GM23338 (cell line): ENCODE measurements at regions not wholly inside any gene's neighbourhood (a gene's known extent, or its start where the extent isn't known, plus 50 kb on each side); places are given as distances from the start of the nearest gene placed in this dataset.

Experiments
- ATAC-seq: fragments of 200-7000 bp; cut with Tn5 transposase; 3 replicates; pipeline ENCODE4 v1.9.1; 2020
- DNase-seq: peaks from one replicate; pipeline ENCODE4 v3.0.0-alpha.2; 2015; ENCODE audit warnings: low spot score
- H2AFZ ChIP-seq: fragments of 200-600 bp; sonication (generic); 2 replicates; pipeline ENCODE4 v1.8.0; 2016; ENCODE audit warnings: antibody characterized with exemption, mild to moderate bottlenecking, moderate library complexity
- H3F3A ChIP-seq: fragments of 200-600 bp; sonication (generic); replicated peaks from 2 replicates; pipeline ENCODE4 v1.8.0; 2017; ENCODE audit warnings: antibody characterized with exemption, mixed run types, low read depth
- H3K27ac ChIP-seq: fragments of 200-600 bp; sonication (generic); 2 replicates; pipeline ENCODE4 v1.6.1; 2016; ENCODE audit warnings: low read depth
- H3K27me3 ChIP-seq: fragments of 200-600 bp; sonication (generic); 2 replicates; pipeline ENCODE4 v1.8.0; 2016; ENCODE audit warnings: mild to moderate bottlenecking, mixed run types, moderate library complexity; ENCODE audit not compliant: insufficient read depth
- H3K36me3 ChIP-seq: fragments of 200-600 bp; sonication (generic); 2 replicates; pipeline ENCODE4 v1.8.0; 2016; ENCODE audit warnings: mild to moderate bottlenecking; ENCODE audit not compliant: insufficient read depth
- H3K4me1 ChIP-seq: fragments of 200-600 bp; sonication (generic); 2 replicates; pipeline ENCODE4 v1.8.0; 2016; ENCODE audit warnings: mild to moderate bottlenecking, moderate library complexity; ENCODE audit not compliant: insufficient read depth
- H3K4me2 ChIP-seq: fragments of 200-600 bp; sonication (generic); 2 replicates; pipeline ENCODE4 v1.7.1; 2017; ENCODE audit warnings: mixed run types
- H3K4me3 ChIP-seq: fragments of 200-600 bp; sonication (generic); 2 replicates; pipeline ENCODE4 v1.6.1; 2016; ENCODE audit warnings: mixed run types
- H3K79me2 ChIP-seq: fragments of 200-600 bp; sonication (generic); replicated peaks from 2 replicates; pipeline ENCODE4 v1.8.0; 2017; ENCODE audit warnings: mild to moderate bottlenecking; ENCODE audit not compliant: insufficient read depth
- H3K9me2 ChIP-seq: fragments of 200-600 bp; sonication (generic); 2 replicates; pipeline ENCODE4 v1.8.0; 2017; ENCODE audit not compliant: insufficient read depth
- H4K20me1 ChIP-seq: fragments of 200-600 bp; sonication (generic); replicated peaks from 2 replicates; pipeline ENCODE4 v1.8.0; 2017; ENCODE audit warnings: mild to moderate bottlenecking; ENCODE audit not compliant: insufficient read depth
- H3K27ac Mint-ChIP-seq: 2 replicates; pipeline ENCODE4 v1.8.0; 2020; ENCODE audit warnings: inconsistent platforms, mild to moderate bottlenecking, moderate library complexity, mixed read lengths
- H3K27me3 Mint-ChIP-seq: 3 replicates; pipeline ENCODE4 v1.8.0; 2022; ENCODE audit warnings: low read depth, mild to moderate bottlenecking, moderate library complexity, mixed read lengths, inconsistent platforms; ENCODE audit not compliant: insufficient read depth, poor library complexity
- H3K36me3 Mint-ChIP-seq: 3 replicates; pipeline ENCODE4 v1.8.0; 2021; ENCODE audit warnings: low read depth, mild to moderate bottlenecking, inconsistent platforms, moderate library complexity, mixed read lengths
- H3K4me1 Mint-ChIP-seq: 3 replicates; pipeline ENCODE4 v1.8.0; 2020; ENCODE audit warnings: mild to moderate bottlenecking, inconsistent platforms, mixed read lengths
- H3K4me3 Mint-ChIP-seq: 3 replicates; pipeline ENCODE4 v1.8.0; 2021; ENCODE audit warnings: moderate library complexity, mild to moderate bottlenecking, inconsistent platforms, mixed read lengths
- H3K9me3 Mint-ChIP-seq: 3 replicates; pipeline ENCODE4 v1.8.0; 2020; ENCODE audit warnings: moderate library complexity, mild to moderate bottlenecking, inconsistent platforms, mixed read lengths
- CREB1 ChIP-seq: fragments of 250-450 bp; sonication (Bioruptor Pico); IDR thresholded peaks from 2 replicates; pipeline ENCODE4 v1.5.0; 2020; ENCODE audit warnings: low read depth, mild to moderate bottlenecking, moderate library complexity
- EZH2 ChIP-seq: fragments of 200-600 bp; sonication (generic); IDR thresholded peaks from one replicate; pipeline ENCODE4 v1.8.0; 2017; ENCODE audit warnings: antibody characterized with exemption, mild to moderate bottlenecking, low read depth; ENCODE audit not compliant: unreplicated experiment
- EZH2phosphoT487 ChIP-seq: fragments of 200-600 bp; sonication (generic); IDR thresholded peaks from one replicate; pipeline ENCODE4 v1.8.1; 2018; ENCODE audit warnings: antibody characterized with exemption; ENCODE audit not compliant: unreplicated experiment
- NANOG ChIP-seq: IDR thresholded peaks from 2 replicates; pipeline ENCODE4 v1.6.1; 2016; ENCODE audit warnings: antibody characterized with exemption, borderline replicate concordance
- POLR2AphosphoS5 ChIP-seq: IDR thresholded peaks from 2 replicates; pipeline ENCODE4 v1.6.1; 2016; ENCODE audit warnings: antibody characterized with exemption, low read depth
- STAT1 ChIP-seq: IDR thresholded peaks from one replicate; pipeline ENCODE4 v1.6.1; 2016; ENCODE audit warnings: antibody characterized with exemption; ENCODE audit not compliant: unreplicated experiment
- TF ChIP-seq, protein P1 (sequence below): IDR thresholded peaks from 2 replicates; pipeline ENCODE4 v1.6.1; 2016; ENCODE audit warnings: antibody characterized with exemption
- TF ChIP-seq, protein P2 (sequence below), 2 experiments: fragments of 200-600 bp in 1 of 2; sonication (generic) in 1 of 2; conservative IDR thresholded peaks; 2 replicates each; pipeline versions ENCODE4 v1.5.1 to v1.6.1; 2016 to 2017; ENCODE audit warnings: antibody characterized with exemption in 2 of 2, low read depth in 2 of 2, mild to moderate bottlenecking in 2 of 2, moderate library complexity in 1 of 2
- TF ChIP-seq, protein P3 (sequence below): fragments of 250-450 bp; sonication (Bioruptor Pico); IDR thresholded peaks from 2 replicates; pipeline ENCODE4 v1.5.0; 2020; ENCODE audit warnings: mild to moderate bottlenecking, moderate library complexity

DNA sequence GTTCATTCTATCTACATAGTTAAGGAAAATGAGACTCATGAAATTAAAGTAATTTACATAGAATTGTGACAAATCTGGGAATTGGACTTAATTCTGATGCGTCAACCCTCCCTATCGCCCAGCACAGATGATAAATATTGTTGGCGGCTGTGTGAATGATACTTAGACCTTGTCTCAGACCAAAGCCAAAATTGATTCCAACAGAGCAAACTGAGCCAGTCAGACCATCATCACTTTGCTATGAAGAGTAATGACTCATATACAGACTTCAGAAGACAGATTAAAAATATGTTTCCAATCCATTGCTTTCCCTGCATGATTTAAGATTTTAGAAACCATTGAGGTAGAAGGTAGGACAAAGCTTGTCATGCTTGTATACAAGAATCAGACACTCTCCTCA, 1156.7 kb upstream of the CDH8 start (continued):
- TF ChIP-seq, protein P1, sequence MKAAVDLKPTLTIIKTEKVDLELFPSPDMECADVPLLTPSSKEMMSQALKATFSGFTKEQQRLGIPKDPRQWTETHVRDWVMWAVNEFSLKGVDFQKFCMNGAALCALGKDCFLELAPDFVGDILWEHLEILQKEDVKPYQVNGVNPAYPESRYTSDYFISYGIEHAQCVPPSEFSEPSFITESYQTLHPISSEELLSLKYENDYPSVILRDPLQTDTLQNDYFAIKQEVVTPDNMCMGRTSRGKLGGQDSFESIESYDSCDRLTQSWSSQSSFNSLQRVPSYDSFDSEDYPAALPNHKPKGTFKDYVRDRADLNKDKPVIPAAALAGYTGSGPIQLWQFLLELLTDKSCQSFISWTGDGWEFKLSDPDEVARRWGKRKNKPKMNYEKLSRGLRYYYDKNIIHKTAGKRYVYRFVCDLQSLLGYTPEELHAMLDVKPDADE: no peak
- TF ChIP-seq EZH2phosphoT487: no peak
- TF ChIP-seq, protein P2, sequence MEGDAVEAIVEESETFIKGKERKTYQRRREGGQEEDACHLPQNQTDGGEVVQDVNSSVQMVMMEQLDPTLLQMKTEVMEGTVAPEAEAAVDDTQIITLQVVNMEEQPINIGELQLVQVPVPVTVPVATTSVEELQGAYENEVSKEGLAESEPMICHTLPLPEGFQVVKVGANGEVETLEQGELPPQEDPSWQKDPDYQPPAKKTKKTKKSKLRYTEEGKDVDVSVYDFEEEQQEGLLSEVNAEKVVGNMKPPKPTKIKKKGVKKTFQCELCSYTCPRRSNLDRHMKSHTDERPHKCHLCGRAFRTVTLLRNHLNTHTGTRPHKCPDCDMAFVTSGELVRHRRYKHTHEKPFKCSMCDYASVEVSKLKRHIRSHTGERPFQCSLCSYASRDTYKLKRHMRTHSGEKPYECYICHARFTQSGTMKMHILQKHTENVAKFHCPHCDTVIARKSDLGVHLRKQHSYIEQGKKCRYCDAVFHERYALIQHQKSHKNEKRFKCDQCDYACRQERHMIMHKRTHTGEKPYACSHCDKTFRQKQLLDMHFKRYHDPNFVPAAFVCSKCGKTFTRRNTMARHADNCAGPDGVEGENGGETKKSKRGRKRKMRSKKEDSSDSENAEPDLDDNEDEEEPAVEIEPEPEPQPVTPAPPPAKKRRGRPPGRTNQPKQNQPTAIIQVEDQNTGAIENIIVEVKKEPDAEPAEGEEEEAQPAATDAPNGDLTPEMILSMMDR (conservative IDR thresholded peaks at IDR 0.05; ENCODE audit: low read depth in 2 of 2): no peak
- TF ChIP-seq EZH2: no peak

DNA sequence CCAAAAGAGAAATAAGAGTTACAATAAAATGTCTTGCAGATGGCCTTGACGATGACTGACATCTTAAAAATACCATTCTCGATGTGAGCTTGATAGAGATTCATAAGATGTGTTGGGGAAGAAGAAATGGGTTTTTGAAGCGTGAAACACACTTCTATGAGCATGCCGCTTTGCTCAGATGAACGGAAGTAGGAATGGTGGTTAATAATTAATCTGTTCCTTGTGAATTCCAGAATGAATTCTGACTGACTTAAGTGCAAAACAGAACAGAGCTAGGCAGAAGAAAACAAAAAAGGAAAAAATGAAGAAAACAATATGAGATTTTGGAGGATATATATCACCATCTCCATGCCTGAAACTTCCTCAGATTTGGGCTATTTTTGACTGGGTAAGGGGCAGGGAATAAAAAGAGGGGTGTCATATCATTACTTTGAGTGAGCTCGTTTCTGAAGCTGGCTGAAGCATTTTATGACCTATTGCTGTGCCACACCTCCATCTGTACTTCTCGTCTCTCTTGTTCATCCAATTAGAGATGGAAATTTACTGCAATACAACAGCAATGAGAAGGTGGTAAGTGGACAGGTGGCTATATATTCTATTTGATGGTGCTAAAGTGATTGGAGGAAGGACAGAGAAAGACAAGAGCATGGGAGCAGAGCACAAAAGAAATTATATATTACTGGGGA, 1152.0 kb upstream of the CDH8 start:
- H3K4me3 Mint-ChIP-seq: no peak overlapping the region
- Histone ChIP-seq H3K36me3 (no peaks in the 10 kb centered on the region), H3K4me3 (no peak overlapping the region), H3K9me2 (no peaks in the 10 kb centered on the region), H3K4me1 (0 out of 2 replicates have a peak, but pooled peaks cover 8% of the 10 kb centered on the region), H2AFZ (no peak overlapping the region), H3K27me3 (no peaks in the 10 kb centered on the region), H3K27ac (no peak overlapping the region), H3F3A (no peaks in the 10 kb centered on the region), H3K79me2 (no peaks in the 10 kb centered on the region), H3K4me2 (no peak overlapping the region), H4K20me1 (no peaks in the 10 kb centered on the region)
- no peak for DNase-seq
- H3K27ac Mint-ChIP-seq: no peak overlapping the region
- H3K9me3 Mint-ChIP-seq: no peaks in the 10 kb centered on the region
- ATAC-seq: no peak
- H3K27me3 Mint-ChIP-seq: no peaks in the 10 kb centered on the region
- H3K36me3 Mint-ChIP-seq: no peaks in the 10 kb centered on the region
- peaks cover 25% of the 10 kb centered on the region for H3K4me1 Mint-ChIP-seq
- TF ChIP-seq, protein P1: no peak
- TF ChIP-seq, protein P3, sequence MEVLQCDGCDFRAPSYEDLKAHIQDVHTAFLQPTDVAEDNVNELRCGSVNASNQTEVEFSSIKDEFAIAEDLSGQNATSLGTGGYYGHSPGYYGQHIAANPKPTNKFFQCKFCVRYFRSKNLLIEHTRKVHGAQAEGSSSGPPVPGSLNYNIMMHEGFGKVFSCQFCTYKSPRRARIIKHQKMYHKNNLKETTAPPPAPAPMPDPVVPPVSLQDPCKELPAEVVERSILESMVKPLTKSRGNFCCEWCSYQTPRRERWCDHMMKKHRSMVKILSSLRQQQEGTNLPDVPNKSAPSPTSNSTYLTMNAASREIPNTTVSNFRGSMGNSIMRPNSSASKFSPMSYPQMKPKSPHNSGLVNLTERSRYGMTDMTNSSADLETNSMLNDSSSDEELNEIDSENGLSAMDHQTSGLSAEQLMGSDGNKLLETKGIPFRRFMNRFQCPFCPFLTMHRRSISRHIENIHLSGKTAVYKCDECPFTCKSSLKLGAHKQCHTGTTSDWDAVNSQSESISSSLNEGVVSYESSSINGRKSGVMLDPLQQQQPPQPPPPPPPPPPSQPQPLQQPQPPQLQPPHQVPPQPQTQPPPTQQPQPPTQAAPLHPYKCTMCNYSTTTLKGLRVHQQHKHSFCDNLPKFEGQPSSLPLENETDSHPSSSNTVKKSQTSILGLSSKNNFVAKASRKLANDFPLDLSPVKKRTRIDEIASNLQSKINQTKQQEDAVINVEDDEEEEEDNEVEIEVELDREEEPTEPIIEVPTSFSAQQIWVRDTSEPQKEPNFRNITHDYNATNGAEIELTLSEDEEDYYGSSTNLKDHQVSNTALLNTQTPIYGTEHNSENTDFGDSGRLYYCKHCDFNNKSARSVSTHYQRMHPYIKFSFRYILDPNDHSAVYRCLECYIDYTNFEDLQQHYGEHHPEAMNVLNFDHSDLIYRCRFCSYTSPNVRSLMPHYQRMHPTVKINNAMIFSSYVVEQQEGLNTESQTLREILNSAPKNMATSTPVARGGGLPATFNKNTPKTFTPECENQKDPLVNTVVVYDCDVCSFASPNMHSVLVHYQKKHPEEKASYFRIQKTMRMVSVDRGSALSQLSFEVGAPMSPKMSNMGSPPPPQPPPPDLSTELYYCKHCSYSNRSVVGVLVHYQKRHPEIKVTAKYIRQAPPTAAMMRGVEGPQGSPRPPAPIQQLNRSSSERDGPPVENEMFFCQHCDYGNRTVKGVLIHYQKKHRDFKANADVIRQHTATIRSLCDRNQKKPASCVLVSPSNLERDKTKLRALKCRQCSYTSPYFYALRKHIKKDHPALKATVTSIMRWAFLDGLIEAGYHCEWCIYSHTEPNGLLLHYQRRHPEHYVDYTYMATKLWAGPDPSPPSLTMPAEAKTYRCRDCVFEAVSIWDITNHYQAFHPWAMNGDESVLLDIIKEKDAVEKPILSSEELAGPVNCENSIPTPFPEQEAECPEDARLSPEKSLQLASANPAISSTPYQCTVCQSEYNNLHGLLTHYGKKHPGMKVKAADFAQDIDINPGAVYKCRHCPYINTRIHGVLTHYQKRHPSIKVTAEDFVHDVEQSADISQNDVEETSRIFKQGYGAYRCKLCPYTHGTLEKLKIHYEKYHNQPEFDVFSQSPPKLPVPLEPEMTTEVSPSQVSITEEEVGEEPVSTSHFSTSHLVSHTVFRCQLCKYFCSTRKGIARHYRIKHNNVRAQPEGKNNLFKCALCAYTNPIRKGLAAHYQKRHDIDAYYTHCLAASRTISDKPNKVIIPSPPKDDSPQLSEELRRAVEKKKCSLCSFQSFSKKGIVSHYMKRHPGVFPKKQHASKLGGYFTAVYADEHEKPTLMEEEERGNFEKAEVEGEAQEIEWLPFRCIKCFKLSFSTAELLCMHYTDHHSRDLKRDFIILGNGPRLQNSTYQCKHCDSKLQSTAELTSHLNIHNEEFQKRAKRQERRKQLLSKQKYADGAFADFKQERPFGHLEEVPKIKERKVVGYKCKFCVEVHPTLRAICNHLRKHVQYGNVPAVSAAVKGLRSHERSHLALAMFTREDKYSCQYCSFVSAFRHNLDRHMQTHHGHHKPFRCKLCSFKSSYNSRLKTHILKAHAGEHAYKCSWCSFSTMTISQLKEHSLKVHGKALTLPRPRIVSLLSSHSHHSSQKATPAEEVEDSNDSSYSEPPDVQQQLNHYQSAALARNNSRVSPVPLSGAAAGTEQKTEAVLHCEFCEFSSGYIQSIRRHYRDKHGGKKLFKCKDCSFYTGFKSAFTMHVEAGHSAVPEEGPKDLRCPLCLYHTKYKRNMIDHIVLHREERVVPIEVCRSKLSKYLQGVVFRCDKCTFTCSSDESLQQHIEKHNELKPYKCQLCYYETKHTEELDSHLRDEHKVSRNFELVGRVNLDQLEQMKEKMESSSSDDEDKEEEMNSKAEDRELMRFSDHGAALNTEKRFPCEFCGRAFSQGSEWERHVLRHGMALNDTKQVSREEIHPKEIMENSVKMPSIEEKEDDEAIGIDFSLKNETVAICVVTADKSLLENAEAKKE (CRISPR knock-in tag): no peak
- TF ChIP-seq STAT1 (no peak), POLR2AphosphoS5 (no peak), EZH2 (no peak), NANOG (no peak), CREB1 (no peak)
- TF ChIP-seq, protein P2 (conservative IDR thresholded peaks at IDR 0.05; ENCODE audit: low read depth in 2 of 2): no peak
